Brain microvascular endothelial cell (primary cell): ENCODE measurements at regions not wholly inside any gene's neighbourhood (a gene's known extent, or its start where the extent isn't known, plus 50 kb on each side); places are given as distances from the start of the nearest gene placed in this dataset.

ENCODE experiments used
- DNase-seq: peaks from one replicate; pipeline ENCODE4 v3.0.0-alpha.2; 2020
- H3K27ac ChIP-seq: fragments of 250-450 bp; sonication (Bioruptor Pico); 2 replicates; pipeline ENCODE4 v1.5.1; 2020; ENCODE audit warnings: mild to moderate bottlenecking, moderate library complexity
- H3K27me3 ChIP-seq: fragments of 250-450 bp; sonication (Bioruptor Pico); replicated peaks from 2 replicates; pipeline ENCODE4 v1.5.1; 2020; ENCODE audit warnings: mild to moderate bottlenecking
- H3K36me3 ChIP-seq: fragments of 250-450 bp; sonication (Bioruptor Pico); replicated peaks from 2 replicates; pipeline ENCODE4 v1.5.1; 2020; ENCODE audit warnings: mild to moderate bottlenecking
- H3K4me3 ChIP-seq: 2 replicates; pipeline ENCODE4 v1.5.1; 2011; ENCODE audit warnings: low read depth, mild to moderate bottlenecking, control low read depth, low read length, moderate library complexity
- CTCF ChIP-seq: IDR thresholded peaks from 2 replicates; pipeline ENCODE4 v1.5.1; 2011; ENCODE audit warnings: low read depth, mild to moderate bottlenecking, moderate library complexity, low read length, control low read depth, inconsistent platforms; ENCODE audit errors: missing control alignments
- in situ Hi-C: cut with HindIII; loops from 2 replicates; pipeline ENCODE4 v1.10.0; 2017; ENCODE audit warnings: low sequenced_read_pairs, low pct_ligation_motif_present

- TF ChIP-seq CTCF = no peak
- H3K27ac ChIP-seq = no peak overlapping the region
- no peaks in the 10 kb centered on the region for H3K27me3 ChIP-seq
- DNase-seq = no peak
- H3K36me3 ChIP-seq = no peaks in the 10 kb centered on the region
- no peak overlapping the region for H3K4me3 ChIP-seq
- in situ Hi-C loops = no loop called here
Observed at GRCh38 chr9:107994648-107995047, 505.1 kb upstream of the KLF4 start.

- Histone ChIP-seq H3K4me3 (no peak overlapping the region), H3K36me3 (no peaks in the 10 kb centered on the region), H3K27ac (no peak overlapping the region), H3K27me3 (no peaks in the 10 kb centered on the region)
- no peak for TF ChIP-seq CTCF
- in situ Hi-C loops = no loop called here
- DNase-seq = no peak
Observed at GRCh38 chr9:107992271-107992670, 502.7 kb upstream of the KLF4 start.

GRCh38 chr9:107991581-107991980 lies 502.0 kb upstream of the KLF4 start:
- TF ChIP-seq CTCF = no peak
- Histone ChIP-seq H3K27me3 (no peaks in the 10 kb centered on the region), H3K4me3 (no peak overlapping the region), H3K27ac (no peak overlapping the region), H3K36me3 (no peaks in the 10 kb centered on the region)
- in situ Hi-C loops = no loop called here
- no peak for DNase-seq

- TF ChIP-seq CTCF = no peak
- H3K36me3 ChIP-seq = no peaks in the 10 kb centered on the region
- in situ Hi-C loops = no loop called here
- H3K27me3 ChIP-seq = no peaks in the 10 kb centered on the region
- H3K27ac ChIP-seq = no peak overlapping the region
- no peak overlapping the region for H3K4me3 ChIP-seq
- DNase-seq = no peak
Observed at GRCh38 chr9:107989544-107989943, 500.0 kb upstream of the KLF4 start.

- Histone ChIP-seq H3K36me3 (no peaks in the 10 kb centered on the region), H3K27ac (no peak overlapping the region), H3K27me3 (no peaks in the 10 kb centered on the region), H3K4me3 (no peak overlapping the region)
- in situ Hi-C loops = no loop called here
- no peak for DNase-seq
- no peak for TF ChIP-seq CTCF
Observed at GRCh38 chr9:107989099-107989498, 499.5 kb upstream of the KLF4 start.

- Histone ChIP-seq H3K36me3 (no peaks in the 10 kb centered on the region), H3K27me3 (no peaks in the 10 kb centered on the region), H3K4me3 (no peak overlapping the region), H3K27ac (no peak overlapping the region)
- TF ChIP-seq CTCF = no peak
- DNase-seq = no peak
- in situ Hi-C loops = no loop called here
Observed at GRCh38 chr9:107984956-107985355, 495.4 kb upstream of the KLF4 start.
